ENCODE measurements at regions not wholly inside any gene's neighbourhood (a gene's known extent, or its start where the extent isn't known, plus 50 kb on each side); places are given as distances from the start of the nearest gene placed in this dataset.

- no peak for TF ChIP-seq ZFX (IDR thresholded peaks at IDR 0.05; ENCODE audit: borderline replicate concordance)
- no peak for TF ChIP-seq CTCF (IDR thresholded peaks at IDR 0.05)
Observed at GRCh38 chr2:82487354-82487753, 1971.7 kb downstream of the SUCLG1 start.

Measured in 22Rv1 (cell line).